Calu3 (cell line): ENCODE measurements at regions not wholly inside any gene's neighbourhood (a gene's known extent, or its start where the extent isn't known, plus 50 kb on each side); places are given as distances from the start of the nearest gene placed in this dataset.

ENCODE experiments used
- BruUV-seq: library from RNA; stranded (reverse); fragments of 400-500 nt; replicated peaks from 2 replicates; lab custom pipeline; 2021; lab: Mats Ljungman, UMichigan
- CTCF ChIA-PET: fragments of 300-600 bp; sonication (Branson Sonifier 250); formaldehyde crosslinking; loops from one replicate; lab custom pipeline; 2022; ENCODE audit warnings: antibody characterized with exemption; lab: Charles Lee
- DNase-seq: peaks from one replicate; pipeline ENCODE4 v3.0.0; 2022
- H3K27ac Mint-ChIP-seq: one replicate; pipeline ENCODE4 v1.8.0; 2022; ENCODE audit warnings: mixed read lengths; ENCODE audit not compliant: unreplicated experiment
- H3K27me3 Mint-ChIP-seq: one replicate; pipeline ENCODE4 v1.8.0; 2022; ENCODE audit warnings: mixed read lengths; ENCODE audit not compliant: unreplicated experiment
- H3K36me3 Mint-ChIP-seq: one replicate; pipeline ENCODE4 v1.8.0; 2022; ENCODE audit warnings: mild to moderate bottlenecking, moderate library complexity, mixed read lengths; ENCODE audit not compliant: insufficient read depth, unreplicated experiment
- H3K4me1 Mint-ChIP-seq: one replicate; pipeline ENCODE4 v1.8.0; 2022; ENCODE audit warnings: mild to moderate bottlenecking, low read depth, mixed read lengths; ENCODE audit not compliant: unreplicated experiment
- H3K4me3 Mint-ChIP-seq: one replicate; pipeline ENCODE4 v1.8.0; 2022; ENCODE audit warnings: mild to moderate bottlenecking, low read depth, moderate library complexity, mixed read lengths; ENCODE audit not compliant: unreplicated experiment
- H3K9me3 Mint-ChIP-seq: one replicate; pipeline ENCODE4 v1.8.0; 2022; ENCODE audit warnings: low read depth, mixed read lengths; ENCODE audit not compliant: unreplicated experiment
- CTCF ChIP-seq: fragments of 200-600 bp; IDR thresholded peaks from one replicate; pipeline ENCODE4 v1.8.0; 2022; ENCODE audit warnings: antibody characterized with exemption; ENCODE audit not compliant: unreplicated experiment
- intact Hi-C: fragments of 100-400 bp; cut with micrococcal nuclease; formaldehyde crosslinking; loops from one replicate; pipeline ENCODE4 v1.10.0; 2022; ENCODE audit not compliant: unreplicated experiment

- Mint-ChIP-seq H3K4me1 (no peaks in the 10 kb centered on the region), H3K27ac (no peak overlapping the region), H3K27me3 (no peaks in the 10 kb centered on the region), H3K9me3 (peaks cover 5% of the 10 kb centered on the region), H3K36me3 (no peaks in the 10 kb centered on the region), H3K4me3 (no peak overlapping the region)
- CTCF ChIA-PET: no interaction called here
- no TSS peak for BruUV-seq
- no peak for TF ChIP-seq CTCF
- intact Hi-C loops: no loop called here
- DNase-seq: no peak
Observed at GRCh38 chr12:91320999-91321398, 138.4 kb upstream of the DCN start.

GRCh38 chr12:91319071-91319760, 136.6 kb upstream of the DCN start:
- CTCF ChIA-PET: no interaction called here
- H3K27me3 Mint-ChIP-seq: no peaks in the 10 kb centered on the region
- H3K27ac Mint-ChIP-seq: no peak overlapping the region

GRCh38 chr12:91317306-91317705, 134.7 kb upstream of the DCN start:
- no peak overlapping the region for H3K4me3 Mint-ChIP-seq
- CTCF ChIA-PET: no interaction called here
- H3K4me1 Mint-ChIP-seq: no peaks in the 10 kb centered on the region

More at GRCh38 chr12:91319071-91319760, 136.6 kb upstream of the DCN start:
- no peak for TF ChIP-seq CTCF
- no TSS peak for BruUV-seq
- Mint-ChIP-seq H3K4me1 (no peaks in the 10 kb centered on the region), H3K36me3 (no peaks in the 10 kb centered on the region), H3K9me3 (peaks cover 3% of the 10 kb centered on the region), H3K4me3 (no peak overlapping the region)
- intact Hi-C loops: no loop called here
- DNase-seq: no peak

GRCh38 chr12:91316907-91317269, 134.3 kb upstream of the DCN start:
- DNase-seq: no peak
- no peak overlapping the region for H3K4me3 Mint-ChIP-seq
- no peak overlapping the region for H3K27ac Mint-ChIP-seq
- H3K9me3 Mint-ChIP-seq: peaks cover 3% of the 10 kb centered on the region
- intact Hi-C loops: no loop called here
- CTCF ChIA-PET: no interaction called here
- H3K36me3 Mint-ChIP-seq: no peaks in the 10 kb centered on the region
- H3K27me3 Mint-ChIP-seq: no peaks in the 10 kb centered on the region
- BruUV-seq: no TSS peak
- no peaks in the 10 kb centered on the region for H3K4me1 Mint-ChIP-seq
- TF ChIP-seq CTCF: no peak

More at GRCh38 chr12:91317306-91317705, 134.7 kb upstream of the DCN start:
- peaks cover 3% of the 10 kb centered on the region for H3K9me3 Mint-ChIP-seq
- no peak overlapping the region for H3K27ac Mint-ChIP-seq
- H3K36me3 Mint-ChIP-seq: no peaks in the 10 kb centered on the region
- no peak for DNase-seq
- intact Hi-C loops: no loop called here
- BruUV-seq: no TSS peak
- H3K27me3 Mint-ChIP-seq: no peaks in the 10 kb centered on the region
- TF ChIP-seq CTCF: no peak
